SK-N-MC (cell line): ENCODE measurements at regions not wholly inside any gene's neighbourhood (a gene's known extent, or its start where the extent isn't known, plus 50 kb on each side); places are given as distances from the start of the nearest gene placed in this dataset.

Experiments
- DNase-seq: peaks from one replicate; pipeline ENCODE4 v3.0.0-alpha.2; 2011; ENCODE audit warnings: low read depth, low spot score
- H3K27ac ChIP-seq: fragments of 200-600 bp; sonication (generic); 2 replicates; pipeline ENCODE4 v1.5.1; 2016; ENCODE audit warnings: mixed run types
- H3K36me3 ChIP-seq: fragments of 200-600 bp; sonication (generic); 2 replicates; pipeline ENCODE4 v1.6.1; 2017; ENCODE audit warnings: antibody characterized with exemption, low read length, mixed read lengths; ENCODE audit not compliant: insufficient read depth
- H3K4me3 ChIP-seq: fragments of 200-600 bp; sonication (generic); 2 replicates; pipeline ENCODE4 v1.5.1; 2016
- H3K9ac ChIP-seq: fragments of 200-600 bp; sonication (generic); 2 replicates; pipeline ENCODE4 v1.8.0; 2017; ENCODE audit warnings: mixed run types, mixed read lengths; ENCODE audit not compliant: insufficient read length
- H3K9me3 ChIP-seq: fragments of 200-600 bp; sonication (generic); 2 replicates; pipeline ENCODE4 v1.6.1; 2017; ENCODE audit warnings: low read depth, mild to moderate bottlenecking, antibody characterized with exemption, low read length, moderate library complexity, mixed read lengths
- EZH2 ChIP-seq: fragments of 200-600 bp; sonication (generic); IDR thresholded peaks from one replicate; pipeline ENCODE4 v1.6.1; 2017; ENCODE audit warnings: antibody characterized with exemption
- FOXP2 ChIP-seq: optimal IDR thresholded peaks from 2 replicates; pipeline ENCODE3; 2011; ENCODE audit warnings: mild to moderate bottlenecking, moderate library complexity; ENCODE audit not compliant: insufficient read depth; ENCODE audit errors: extremely low read length, control extremely low read depth
- POLR2AphosphoS5 ChIP-seq: IDR thresholded peaks from 2 replicates; pipeline ENCODE4 v1.6.1; 2012; ENCODE audit warnings: mild to moderate bottlenecking, low read depth, low read length, borderline replicate concordance

- no peak overlapping the region for H3K9ac ChIP-seq
- no peak overlapping the region for H3K27ac ChIP-seq
- DNase-seq: no peak
- no peaks in the 10 kb centered on the region for H3K9me3 ChIP-seq
- no peak overlapping the region for H3K4me3 ChIP-seq
- no peaks in the 10 kb centered on the region for H3K36me3 ChIP-seq
- no peak for TF ChIP-seq POLR2AphosphoS5
- no peak for TF ChIP-seq FOXP2
- no peak for TF ChIP-seq EZH2
These were observed 1051.6 kb downstream of the AMY1C start for GRCh38 chr1:104801344-104801743.

GRCh38 chr1:104804147-104804546 lies 1054.4 kb downstream of the AMY1C start:
- Histone ChIP-seq H3K4me3 (no peak overlapping the region), H3K9ac (no peak overlapping the region), H3K36me3 (no peaks in the 10 kb centered on the region), H3K9me3 (no peaks in the 10 kb centered on the region), H3K27ac (no peak overlapping the region)
- no peak for DNase-seq
- no peak for TF ChIP-seq FOXP2
- no peak for TF ChIP-seq POLR2AphosphoS5
- no peak for TF ChIP-seq EZH2

- no peak overlapping the region for H3K9ac ChIP-seq
- no peaks in the 10 kb centered on the region for H3K9me3 ChIP-seq
- H3K36me3 ChIP-seq: no peaks in the 10 kb centered on the region
- no peak overlapping the region for H3K27ac ChIP-seq
- H3K4me3 ChIP-seq: no peak overlapping the region
- DNase-seq: no peak
- no peak for TF ChIP-seq EZH2
These were observed 1057.9 kb downstream of the AMY1C start for GRCh38 chr1:104807590-104807989.

GRCh38 chr1:104825401-104825800 lies 1075.7 kb downstream of the AMY1C start:
- Histone ChIP-seq H3K4me3 (no peak overlapping the region), H3K27ac (no peak overlapping the region), H3K9me3 (no peaks in the 10 kb centered on the region), H3K9ac (no peak overlapping the region), H3K36me3 (no peaks in the 10 kb centered on the region)
- no peak for DNase-seq
- no peak for TF ChIP-seq FOXP2
- TF ChIP-seq EZH2: no peak
- no peak for TF ChIP-seq POLR2AphosphoS5

GRCh38 chr1:104830534-104830933 lies 1080.8 kb downstream of the AMY1C start:
- Histone ChIP-seq H3K9ac (no peak overlapping the region), H3K4me3 (no peak overlapping the region), H3K27ac (no peak overlapping the region), H3K36me3 (no peaks in the 10 kb centered on the region), H3K9me3 (no peaks in the 10 kb centered on the region)
- DNase-seq: no peak
- TF ChIP-seq FOXP2: no peak
- no peak for TF ChIP-seq EZH2
- TF ChIP-seq POLR2AphosphoS5: no peak

- no peaks in the 10 kb centered on the region for H3K36me3 ChIP-seq
- H3K9me3 ChIP-seq: no peaks in the 10 kb centered on the region
- H3K9ac ChIP-seq: no peak overlapping the region
- H3K4me3 ChIP-seq: no peak overlapping the region
- no peak overlapping the region for H3K27ac ChIP-seq
- no peak for TF ChIP-seq FOXP2
- no peak for TF ChIP-seq POLR2AphosphoS5
- TF ChIP-seq EZH2: no peak
- DNase-seq: no peak
These were observed 1102.5 kb downstream of the AMY1C start for GRCh38 chr1:104852151-104852550.

GRCh38 chr1:104853276-104853675 lies 1103.6 kb downstream of the AMY1C start:
- Histone ChIP-seq H3K4me3 (no peak overlapping the region), H3K9ac (no peak overlapping the region), H3K36me3 (no peaks in the 10 kb centered on the region), H3K9me3 (no peaks in the 10 kb centered on the region), H3K27ac (no peak overlapping the region)
- TF ChIP-seq FOXP2 (no peak), POLR2AphosphoS5 (no peak), EZH2 (no peak)
- no peak for DNase-seq

GRCh38 chr1:104854529-104854928 lies 1104.8 kb downstream of the AMY1C start:
- TF ChIP-seq FOXP2: no peak
- no peak for TF ChIP-seq POLR2AphosphoS5
- TF ChIP-seq EZH2: no peak
- no peak for DNase-seq
- H3K4me3 ChIP-seq: no peak overlapping the region

GRCh38 chr1:104855550-104855949 lies 1105.9 kb downstream of the AMY1C start:
- TF ChIP-seq POLR2AphosphoS5: no peak
- TF ChIP-seq FOXP2: no peak
- no peak for TF ChIP-seq EZH2
- DNase-seq: no peak
- Histone ChIP-seq H3K9me3 (no peaks in the 10 kb centered on the region), H3K9ac (no peak overlapping the region), H3K4me3 (no peak overlapping the region), H3K27ac (no peak overlapping the region), H3K36me3 (no peaks in the 10 kb centered on the region)

More at GRCh38 chr1:104854529-104854928, 1104.8 kb downstream of the AMY1C start:
- Histone ChIP-seq H3K36me3 (no peaks in the 10 kb centered on the region), H3K9me3 (no peaks in the 10 kb centered on the region), H3K27ac (no peak overlapping the region), H3K9ac (no peak overlapping the region)
